LNCaP clone FGC (cell line): ENCODE measurements at regions not wholly inside any gene's neighbourhood (a gene's known extent, or its start where the extent isn't known, plus 50 kb on each side); places are given as distances from the start of the nearest gene placed in this dataset.

ENCODE experiments used
- DNase-seq: peaks from one replicate; pipeline ENCODE4 v3.0.0-alpha.2; 2011; ENCODE audit warnings: low read depth
- H3K4me3 ChIP-seq: 2 replicates; pipeline ENCODE4 v1.5.1; 2011; ENCODE audit warnings: mild to moderate bottlenecking, low read depth, low read length, control low read depth
- TF ChIP-seq, protein P1 (sequence below): IDR thresholded peaks from 2 replicates; pipeline ENCODE4 v1.5.1; 2012; ENCODE audit warnings: mild to moderate bottlenecking; ENCODE audit not compliant: control insufficient read depth, insufficient read depth; ENCODE audit errors: extremely low read depth

DNA sequence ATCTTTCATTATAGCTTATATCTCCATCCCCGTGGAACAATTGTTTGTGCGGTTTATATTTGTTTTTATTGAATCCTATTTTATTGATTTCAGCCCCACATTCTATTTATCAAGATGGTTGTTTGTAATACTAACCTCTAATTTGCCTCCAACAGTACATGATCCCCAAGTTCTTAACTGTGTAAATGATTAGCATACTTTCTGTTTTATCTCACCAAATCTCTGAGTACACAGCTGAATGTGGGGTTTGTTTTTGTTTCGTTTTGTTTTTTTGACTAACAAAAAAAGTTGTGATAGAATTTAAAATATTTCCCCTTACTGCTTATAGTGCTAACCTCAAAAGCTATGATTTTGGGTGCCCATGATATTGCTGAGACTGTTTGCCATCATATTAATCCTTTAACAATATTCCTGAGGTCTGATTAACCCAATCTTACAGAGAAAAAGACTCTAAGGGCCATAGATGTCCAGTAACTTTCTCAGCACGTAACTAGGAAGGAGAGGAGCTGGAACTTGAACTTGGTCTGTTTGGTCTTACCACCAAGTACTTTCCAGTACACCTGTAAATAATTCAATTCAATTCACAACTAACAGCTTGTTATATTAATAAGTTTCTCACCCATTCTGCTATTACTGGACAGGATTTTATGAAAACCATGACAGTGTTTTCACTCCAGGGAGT is 789.8 kb downstream of the TUSC7 start:
- no peak for DNase-seq
- no peak overlapping the region for H3K4me3 ChIP-seq
- TF ChIP-seq, protein P1, sequence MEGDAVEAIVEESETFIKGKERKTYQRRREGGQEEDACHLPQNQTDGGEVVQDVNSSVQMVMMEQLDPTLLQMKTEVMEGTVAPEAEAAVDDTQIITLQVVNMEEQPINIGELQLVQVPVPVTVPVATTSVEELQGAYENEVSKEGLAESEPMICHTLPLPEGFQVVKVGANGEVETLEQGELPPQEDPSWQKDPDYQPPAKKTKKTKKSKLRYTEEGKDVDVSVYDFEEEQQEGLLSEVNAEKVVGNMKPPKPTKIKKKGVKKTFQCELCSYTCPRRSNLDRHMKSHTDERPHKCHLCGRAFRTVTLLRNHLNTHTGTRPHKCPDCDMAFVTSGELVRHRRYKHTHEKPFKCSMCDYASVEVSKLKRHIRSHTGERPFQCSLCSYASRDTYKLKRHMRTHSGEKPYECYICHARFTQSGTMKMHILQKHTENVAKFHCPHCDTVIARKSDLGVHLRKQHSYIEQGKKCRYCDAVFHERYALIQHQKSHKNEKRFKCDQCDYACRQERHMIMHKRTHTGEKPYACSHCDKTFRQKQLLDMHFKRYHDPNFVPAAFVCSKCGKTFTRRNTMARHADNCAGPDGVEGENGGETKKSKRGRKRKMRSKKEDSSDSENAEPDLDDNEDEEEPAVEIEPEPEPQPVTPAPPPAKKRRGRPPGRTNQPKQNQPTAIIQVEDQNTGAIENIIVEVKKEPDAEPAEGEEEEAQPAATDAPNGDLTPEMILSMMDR: no peak

DNA sequence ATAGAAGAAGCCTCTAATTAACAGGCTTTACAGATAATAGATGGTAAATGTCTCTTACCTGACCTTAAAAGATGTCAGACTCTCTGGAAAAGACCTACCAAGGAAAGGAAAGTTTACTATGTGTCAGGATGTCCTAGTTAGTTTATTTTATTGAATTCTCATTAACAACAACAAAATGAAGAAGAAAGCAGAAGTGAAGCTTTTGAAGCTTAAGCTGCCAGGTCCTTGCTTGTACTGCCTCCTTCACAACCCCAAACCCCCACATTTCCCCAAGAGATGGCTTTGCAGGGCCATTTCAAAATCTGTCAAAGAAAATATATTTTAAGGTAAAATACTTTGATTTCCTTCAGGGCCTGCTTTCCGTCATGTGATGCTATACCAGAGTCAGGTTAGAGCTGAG is 798.4 kb downstream of the TUSC7 start:
- TF ChIP-seq, protein P1: no peak
- no peak overlapping the region for H3K4me3 ChIP-seq
- DNase-seq: no peak

GRCh38 chr3:117509858-117510257 is 800.3 kb downstream of the TUSC7 start:
- DNase-seq: no peak
- no peak overlapping the region for H3K4me3 ChIP-seq
- TF ChIP-seq, protein P1: no peak

GRCh38 chr3:117510396-117510795 is 800.8 kb downstream of the TUSC7 start:
- H3K4me3 ChIP-seq: no peak overlapping the region
- TF ChIP-seq, protein P1: no peak
- no peak for DNase-seq

DNA sequence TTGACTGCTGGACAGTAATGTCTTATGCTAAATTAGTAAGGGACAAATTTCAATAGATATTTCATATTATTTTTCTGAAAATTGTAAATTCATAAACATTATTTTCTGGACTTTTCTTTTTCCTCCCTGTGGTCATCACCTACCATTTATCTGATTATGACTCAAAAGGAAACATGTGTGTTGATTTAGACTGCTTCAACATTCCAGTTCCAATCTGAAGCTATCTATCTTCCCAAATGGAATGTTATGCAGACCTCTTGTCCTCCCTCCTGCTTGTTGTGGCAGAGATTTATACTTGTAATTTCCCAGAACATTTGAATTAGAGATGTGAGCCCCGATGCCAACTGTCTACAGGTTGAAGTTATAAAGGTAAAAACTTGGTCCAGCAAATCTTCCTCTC is 803.4 kb downstream of the TUSC7 start:
- H3K4me3 ChIP-seq: no peak overlapping the region
- TF ChIP-seq, protein P1: no peak
- no peak for DNase-seq

DNA sequence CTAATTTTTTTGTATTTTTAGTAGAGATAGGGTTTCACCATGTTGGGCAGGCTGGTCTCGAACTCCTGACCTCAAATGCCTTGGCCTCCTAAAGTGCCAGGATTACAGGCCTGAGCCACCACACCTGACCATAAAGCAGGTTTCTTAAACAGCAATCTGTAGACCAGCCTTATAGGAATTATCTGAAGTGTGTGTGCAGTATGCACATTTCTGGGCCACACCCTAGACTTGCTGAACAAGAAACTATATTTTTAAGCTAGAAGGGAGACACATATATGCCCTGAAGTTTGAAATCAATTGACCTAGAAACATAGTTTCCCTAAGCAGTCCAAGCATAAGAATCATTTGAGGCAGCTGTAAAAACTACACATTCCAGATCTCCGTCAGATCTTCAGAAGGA is 805.7 kb downstream of the TUSC7 start:
- H3K4me3 ChIP-seq: no peak overlapping the region
- TF ChIP-seq, protein P1: no peak
- no peak for DNase-seq

DNA sequence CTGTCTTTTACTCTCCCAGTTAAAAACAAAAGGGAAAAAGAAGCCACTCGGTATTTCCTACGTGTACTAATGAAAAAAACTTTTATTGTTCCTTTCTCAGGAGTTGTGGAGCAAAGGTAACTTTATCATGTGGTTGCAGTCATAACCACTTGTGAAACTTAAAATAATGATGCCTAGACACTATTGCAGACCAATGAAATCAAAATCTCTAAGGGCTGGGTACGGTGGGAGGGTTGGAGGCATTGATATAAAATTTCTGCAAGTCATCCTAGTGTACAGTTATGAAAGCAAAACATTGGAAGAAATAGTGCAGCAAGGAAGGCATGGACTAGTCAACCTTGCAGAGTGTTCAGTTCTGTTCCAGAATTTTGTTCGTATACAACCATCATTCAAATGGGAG is 808.8 kb downstream of the TUSC7 start:
- H3K4me3 ChIP-seq: no peak overlapping the region
- TF ChIP-seq, protein P1: no peak
- DNase-seq: no peak
